Hepatocyte (in vitro differentiated cells): ENCODE measurements at regions not wholly inside any gene's neighbourhood (a gene's known extent, or its start where the extent isn't known, plus 50 kb on each side); places are given as distances from the start of the nearest gene placed in this dataset.

Experiments used
- DNase-seq: peaks from one replicate; pipeline ENCODE4 v3.0.0-alpha.2; 2016; ENCODE audit warnings: low spot score
- H2AFZ ChIP-seq: fragments of 200-600 bp; sonication (generic); 2 replicates; pipeline ENCODE4 v1.6.0; 2016; ENCODE audit warnings: antibody characterized with exemption, mild to moderate bottlenecking
- H3K27ac ChIP-seq: fragments of 200-600 bp; sonication (generic); 2 replicates; pipeline ENCODE4 v1.5.1; 2016; ENCODE audit warnings: mild to moderate bottlenecking
- H3K27me3 ChIP-seq: fragments of 200-600 bp; sonication (generic); 2 replicates; pipeline ENCODE4 v1.6.1; 2016
- H3K36me3 ChIP-seq: fragments of 200-600 bp; sonication (generic); replicated peaks from 2 replicates; pipeline ENCODE4 v1.5.1; 2016; ENCODE audit warnings: low read depth; ENCODE audit not compliant: insufficient read depth
- H3K4me1 ChIP-seq: fragments of 200-600 bp; sonication (generic); 2 replicates; pipeline ENCODE4 v1.5.1; 2016; ENCODE audit warnings: mild to moderate bottlenecking, moderate library complexity; ENCODE audit not compliant: insufficient read depth
- H3K4me2 ChIP-seq: fragments of 200-600 bp; sonication (generic); 2 replicates; pipeline ENCODE4 v1.6.0; 2016
- H3K4me3 ChIP-seq: fragments of 200-600 bp; sonication (generic); 2 replicates; pipeline ENCODE4 v1.5.1; 2016; ENCODE audit warnings: mild to moderate bottlenecking
- H3K79me2 ChIP-seq: fragments of 200-600 bp; sonication (generic); 2 replicates; pipeline ENCODE4 v1.6.0; 2017; ENCODE audit warnings: mild to moderate bottlenecking
- H3K9me2 ChIP-seq: fragments of 200-600 bp; sonication (generic); replicated peaks from 2 replicates; pipeline ENCODE4 v1.6.0; 2017; ENCODE audit warnings: mild to moderate bottlenecking; ENCODE audit not compliant: insufficient read depth
- H3K9me3 ChIP-seq: fragments of 200-600 bp; sonication (generic); 2 replicates; pipeline ENCODE4 v1.5.1; 2016; ENCODE audit warnings: low read depth, mild to moderate bottlenecking
- H4K20me1 ChIP-seq: fragments of 200-600 bp; sonication (generic); 2 replicates; pipeline ENCODE4 v1.6.0; 2016; ENCODE audit warnings: mild to moderate bottlenecking; ENCODE audit not compliant: insufficient read depth, poor library complexity, severe bottlenecking
- CTCF ChIP-seq: fragments of 200-600 bp; sonication (generic); IDR thresholded peaks from 2 replicates; pipeline ENCODE4 v1.5.1; 2016; ENCODE audit warnings: antibody characterized with exemption, mild to moderate bottlenecking; ENCODE audit not compliant: poor library complexity
- EZH2 ChIP-seq: fragments of 200-600 bp; sonication (generic); IDR thresholded peaks from 2 replicates; pipeline ENCODE4 v1.6.1; 2016; ENCODE audit warnings: antibody characterized with exemption, mild to moderate bottlenecking, borderline replicate concordance
- EZH2phosphoT487 ChIP-seq: fragments of 200-600 bp; sonication (generic); IDR thresholded peaks from one replicate; pipeline ENCODE4 v1.6.1; 2018; ENCODE audit warnings: antibody characterized with exemption, mild to moderate bottlenecking, low read depth, moderate library complexity; ENCODE audit not compliant: unreplicated experiment, severe bottlenecking
- WGBS: methylation state at CpG from one replicate; pipeline ENCODE4 v1.1.6; 2016; ENCODE audit warnings: low lambda C conversion rate; ENCODE audit errors: missing lambda C conversion rate; 5-methylcytosine and 5-hydroxymethylcytosine counted together

GRCh38 chr1:55689800-55690199, 474.6 kb upstream of the USP24 start:
- no peaks in the 10 kb centered on the region for H4K20me1 ChIP-seq
- no peaks in the 10 kb centered on the region for H3K9me3 ChIP-seq
- H3K4me3 ChIP-seq = no peak overlapping the region
- DNase-seq = no peak
- H3K4me1 ChIP-seq = peaks cover 22% of the 10 kb centered on the region
- TF ChIP-seq EZH2 (no peak), CTCF (no peak), EZH2phosphoT487 (no peak)
- H3K4me2 ChIP-seq = no peak overlapping the region
- no peaks in the 10 kb centered on the region for H3K79me2 ChIP-seq
- no peaks in the 10 kb centered on the region for H3K36me3 ChIP-seq
- H3K9me2 ChIP-seq = no peaks in the 10 kb centered on the region
- H3K27me3 ChIP-seq = no peaks in the 10 kb centered on the region
- no peak overlapping the region for H2AFZ ChIP-seq
- WGBS = 58% methylated on average over 3 of the region's 3 CpGs
- no peak overlapping the region for H3K27ac ChIP-seq

- DNase-seq = no peak
- WGBS = 76% methylated on average over 7 of the region's 7 CpGs
- Histone ChIP-seq H3K4me2 (no peak overlapping the region), H3K27me3 (no peaks in the 10 kb centered on the region), H3K27ac (no peak overlapping the region), H3K9me2 (no peaks in the 10 kb centered on the region), H3K4me3 (no peak overlapping the region), H3K36me3 (no peaks in the 10 kb centered on the region), H3K79me2 (no peaks in the 10 kb centered on the region), H3K9me3 (no peaks in the 10 kb centered on the region), H3K4me1 (peaks cover 10% of the 10 kb centered on the region), H2AFZ (no peak overlapping the region), H4K20me1 (no peaks in the 10 kb centered on the region)
- no peak for TF ChIP-seq CTCF
These were observed 470.4 kb upstream of the USP24 start for GRCh38 chr1:55685560-55685959.

- Histone ChIP-seq H2AFZ (no peak overlapping the region), H3K27me3 (no peaks in the 10 kb centered on the region), H4K20me1 (no peaks in the 10 kb centered on the region), H3K4me1 (no peaks in the 10 kb centered on the region), H3K4me3 (no peak overlapping the region), H3K36me3 (no peaks in the 10 kb centered on the region), H3K79me2 (no peaks in the 10 kb centered on the region), H3K9me3 (no peaks in the 10 kb centered on the region), H3K4me2 (no peak overlapping the region), H3K9me2 (no peaks in the 10 kb centered on the region), H3K27ac (no peak overlapping the region)
- no peak for TF ChIP-seq EZH2phosphoT487
- TF ChIP-seq EZH2 = no peak
- TF ChIP-seq CTCF = no peak
- DNase-seq = no peak
These were observed 469.0 kb upstream of the USP24 start for GRCh38 chr1:55684131-55684650.

GRCh38 chr1:55682198-55682597, 467.0 kb upstream of the USP24 start:
- H4K20me1 ChIP-seq = no peaks in the 10 kb centered on the region
- no peaks in the 10 kb centered on the region for H3K27me3 ChIP-seq
- no peaks in the 10 kb centered on the region for H3K9me3 ChIP-seq
- H3K36me3 ChIP-seq = no peaks in the 10 kb centered on the region
- H3K27ac ChIP-seq = no peak overlapping the region
- H3K4me1 ChIP-seq = no peaks in the 10 kb centered on the region
- DNase-seq = no peak
- H3K4me2 ChIP-seq = no peak overlapping the region
- H3K4me3 ChIP-seq = no peak overlapping the region
- TF ChIP-seq CTCF (no peak), EZH2 (no peak), EZH2phosphoT487 (no peak)
- no peaks in the 10 kb centered on the region for H3K9me2 ChIP-seq
- H3K79me2 ChIP-seq = no peaks in the 10 kb centered on the region
- H2AFZ ChIP-seq = no peak overlapping the region
- 85% methylated on average over 3 of the region's 3 CpGs for WGBS
